NCI-H1048 (cell line): ENCODE measurements at regions not wholly inside any gene's neighbourhood (a gene's known extent, or its start where the extent isn't known, plus 50 kb on each side); places are given as distances from the start of the nearest gene placed in this dataset.

ENCODE experiments used
- DNase-seq: peaks from one replicate; lab custom pipeline; 2025; lab: John Stamatoyannopoulos, UW

- DNase-seq: no peak
These were observed 1058.0 kb upstream of the ADGRL4 start for GRCh38 chr1:80064524-80064923.

GRCh38 chr1:80059940-80060339, 1053.4 kb upstream of the ADGRL4 start:
- no peak for DNase-seq

GRCh38 chr1:80056179-80056578, 1049.6 kb upstream of the ADGRL4 start:
- DNase-seq: no peak

GRCh38 chr1:80054129-80054528, 1047.6 kb upstream of the ADGRL4 start:
- no peak for DNase-seq

GRCh38 chr1:80053613-80054012, 1047.1 kb upstream of the ADGRL4 start:
- DNase-seq: no peak

GRCh38 chr1:80050523-80050922, 1044.0 kb upstream of the ADGRL4 start:
- DNase-seq: no peak

GRCh38 chr1:80050085-80050484, 1043.6 kb upstream of the ADGRL4 start:
- no peak for DNase-seq

- no peak for DNase-seq
These were observed 1042.2 kb upstream of the ADGRL4 start for GRCh38 chr1:80048716-80049115.

GRCh38 chr1:80047791-80048190, 1041.3 kb upstream of the ADGRL4 start:
- DNase-seq: no peak

GRCh38 chr1:80044662-80045061, 1038.1 kb upstream of the ADGRL4 start:
- DNase-seq: no peak

GRCh38 chr1:80036690-80037432, 1030.3 kb upstream of the ADGRL4 start:
- DNase-seq: no peak

GRCh38 chr1:80023358-80023757, 1016.8 kb upstream of the ADGRL4 start:
- DNase-seq: no peak

- DNase-seq: no peak
These were observed 1015.4 kb upstream of the ADGRL4 start for GRCh38 chr1:80021891-80022290.

GRCh38 chr1:80018348-80018747, 1011.8 kb upstream of the ADGRL4 start:
- no peak for DNase-seq

- no peak for DNase-seq
These were observed 1002.4 kb upstream of the ADGRL4 start for GRCh38 chr1:80008934-80009333.

- DNase-seq: no peak
These were observed 996.7 kb upstream of the ADGRL4 start for GRCh38 chr1:80003250-80003649.

- no peak for DNase-seq
These were observed 981.9 kb upstream of the ADGRL4 start for GRCh38 chr1:79988401-79988800.

GRCh38 chr1:79982211-79982610, 975.7 kb upstream of the ADGRL4 start:
- DNase-seq: no peak

- DNase-seq: no peak
These were observed 975.0 kb upstream of the ADGRL4 start for GRCh38 chr1:79981481-79981880.

GRCh38 chr1:79979346-79979745, 972.8 kb upstream of the ADGRL4 start:
- DNase-seq: no peak

GRCh38 chr1:79976287-79976686, 969.8 kb upstream of the ADGRL4 start:
- DNase-seq: no peak

- DNase-seq: no peak
These were observed 968.1 kb upstream of the ADGRL4 start for GRCh38 chr1:79974659-79975058.

- DNase-seq: no peak
These were observed 963.4 kb upstream of the ADGRL4 start for GRCh38 chr1:79969886-79970285.

- no peak for DNase-seq
These were observed 959.9 kb upstream of the ADGRL4 start for GRCh38 chr1:79966438-79966837.
